ENCODE measurements at regions not wholly inside any gene's neighbourhood (a gene's known extent, or its start where the extent isn't known, plus 50 kb on each side); places are given as distances from the start of the nearest gene placed in this dataset.

- peaks cover 14% of the 10 kb centered on the region for H3K4me1 Mint-ChIP-seq (ENCODE audit: low read depth)
- no peak overlapping the region for H3K4me3 Mint-ChIP-seq
- H3K27ac Mint-ChIP-seq: no peak overlapping the region
- H3K9me3 Mint-ChIP-seq: no peaks in the 10 kb centered on the region
- no peaks in the 10 kb centered on the region for H3K27me3 Mint-ChIP-seq
- no peaks in the 10 kb centered on the region for H3K36me3 Mint-ChIP-seq (ENCODE audit: low read depth)
Measured at GRCh38 chr17:77785312-77785905, 173.1 kb upstream of the TNRC6C start.

DNA sequence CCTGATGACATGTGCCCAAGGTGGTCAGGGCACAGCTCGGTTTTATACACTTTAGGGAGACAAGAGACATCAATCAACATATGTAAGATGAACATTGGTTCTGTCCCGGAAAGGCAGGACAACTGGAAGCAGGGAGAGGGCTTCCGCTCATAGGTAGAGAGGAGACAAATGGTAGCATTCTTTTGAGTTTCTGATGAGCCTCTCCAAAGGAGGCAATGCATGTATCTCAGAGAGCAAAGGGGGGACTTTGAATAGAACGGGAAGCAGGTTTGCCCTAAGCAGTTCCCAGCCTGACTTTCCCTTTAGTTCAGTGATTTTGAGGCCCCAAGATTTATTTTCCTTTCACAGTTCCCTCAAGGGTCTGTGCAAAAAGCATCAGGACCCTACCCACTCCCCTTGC, 172.4 kb upstream of the TNRC6C start:
- H3K9me3 Mint-ChIP-seq: no peaks in the 10 kb centered on the region
- no peak overlapping the region for H3K4me3 Mint-ChIP-seq
- H3K27me3 Mint-ChIP-seq: no peaks in the 10 kb centered on the region
- no peaks in the 10 kb centered on the region for H3K36me3 Mint-ChIP-seq (ENCODE audit: low read depth)
- H3K27ac Mint-ChIP-seq: no peak overlapping the region
- H3K4me1 Mint-ChIP-seq (ENCODE audit: low read depth): peaks cover 14% of the 10 kb centered on the region

- Mint-ChIP-seq H3K27me3 (no peaks in the 10 kb centered on the region), H3K4me1 (ENCODE audit: low read depth) (peaks cover 14% of the 10 kb centered on the region), H3K27ac (no peak overlapping the region), H3K36me3 (ENCODE audit: low read depth) (no peaks in the 10 kb centered on the region), H3K4me3 (no peak overlapping the region), H3K9me3 (no peaks in the 10 kb centered on the region)
Measured at GRCh38 chr17:77786740-77787505, 171.6 kb upstream of the TNRC6C start.

GRCh38 chr17:77790143-77790829, 168.2 kb upstream of the TNRC6C start:
- Mint-ChIP-seq H3K4me3 (no peak overlapping the region), H3K27ac (no peak overlapping the region), H3K4me1 (ENCODE audit: low read depth) (peaks cover 4% of the 10 kb centered on the region), H3K36me3 (ENCODE audit: low read depth) (no peaks in the 10 kb centered on the region), H3K27me3 (peaks cover 3% of the 10 kb centered on the region), H3K9me3 (no peaks in the 10 kb centered on the region)

DNA sequence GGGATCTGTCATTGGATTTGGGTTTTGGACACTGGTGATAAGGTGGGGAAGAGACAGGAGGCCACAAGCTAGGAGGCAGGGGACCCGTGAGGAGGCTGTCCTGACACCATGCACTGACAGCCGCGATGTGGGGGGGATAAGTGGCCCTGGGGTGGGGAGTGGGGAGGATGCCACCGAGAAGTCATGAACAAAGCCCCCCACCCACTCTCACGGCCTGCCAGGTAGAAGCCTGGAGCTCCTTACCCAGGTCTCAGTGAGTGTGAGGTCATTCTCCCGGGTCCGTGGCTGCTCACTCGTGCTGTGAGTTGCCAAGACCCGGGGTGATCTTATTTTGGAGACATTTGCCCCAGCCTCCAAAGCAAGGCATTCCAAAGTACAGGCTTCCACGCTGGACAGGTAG, 165.9 kb upstream of the TNRC6C start:
- Mint-ChIP-seq H3K36me3 (ENCODE audit: low read depth) (no peaks in the 10 kb centered on the region), H3K4me1 (ENCODE audit: low read depth) (peaks cover 5% of the 10 kb centered on the region), H3K27ac (no peak overlapping the region), H3K4me3 (no peak overlapping the region), H3K9me3 (no peaks in the 10 kb centered on the region), H3K27me3 (peaks cover 5% of the 10 kb centered on the region)

GRCh38 chr17:77793146-77793970, 165.1 kb upstream of the TNRC6C start:
- Mint-ChIP-seq H3K27ac (no peak overlapping the region), H3K36me3 (ENCODE audit: low read depth) (no peaks in the 10 kb centered on the region), H3K9me3 (no peaks in the 10 kb centered on the region), H3K4me1 (ENCODE audit: low read depth) (peaks cover 5% of the 10 kb centered on the region), H3K27me3 (peaks cover 5% of the 10 kb centered on the region), H3K4me3 (no peak overlapping the region)

DNA sequence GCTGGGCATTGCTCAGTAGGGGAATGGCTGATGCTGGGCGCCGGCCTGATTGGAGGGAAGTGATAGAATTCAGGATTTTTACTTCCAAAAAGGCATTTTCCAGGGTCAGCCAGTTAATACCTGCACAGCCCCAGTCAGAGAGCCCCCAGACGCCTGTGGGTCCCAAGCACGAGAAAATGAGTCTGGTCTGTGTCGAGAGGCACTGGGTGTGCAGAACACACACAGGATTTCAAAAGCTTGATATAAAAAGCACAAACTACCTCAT, 164.6 kb upstream of the TNRC6C start:
- no peak overlapping the region for H3K4me3 Mint-ChIP-seq
- H3K27me3 Mint-ChIP-seq: peaks cover 5% of the 10 kb centered on the region
- H3K9me3 Mint-ChIP-seq: no peaks in the 10 kb centered on the region
- no peak overlapping the region for H3K27ac Mint-ChIP-seq
- no peaks in the 10 kb centered on the region for H3K36me3 Mint-ChIP-seq (ENCODE audit: low read depth)
- peaks cover 5% of the 10 kb centered on the region for H3K4me1 Mint-ChIP-seq (ENCODE audit: low read depth)

DNA sequence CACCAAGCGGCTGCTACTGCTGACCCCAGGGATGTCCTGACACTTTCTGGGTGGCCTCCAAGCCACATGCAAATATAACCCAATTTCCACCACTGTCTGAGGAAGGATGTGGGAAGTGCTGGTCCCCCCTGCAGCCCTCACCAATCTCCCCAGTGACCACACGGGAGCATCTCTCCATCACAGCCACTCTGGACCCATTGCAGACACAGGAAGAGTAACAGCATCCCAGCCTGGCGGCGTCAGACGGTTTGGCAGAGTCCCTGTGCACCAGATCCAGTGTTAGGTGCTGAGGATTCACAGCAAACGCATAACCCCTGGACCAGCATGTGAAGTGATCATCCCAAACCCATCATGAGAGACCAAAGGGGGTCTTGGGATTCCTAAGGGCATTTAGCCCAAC, 163.7 kb upstream of the TNRC6C start:
- Mint-ChIP-seq H3K27ac (no peak overlapping the region), H3K36me3 (ENCODE audit: low read depth) (no peaks in the 10 kb centered on the region)

DNA sequence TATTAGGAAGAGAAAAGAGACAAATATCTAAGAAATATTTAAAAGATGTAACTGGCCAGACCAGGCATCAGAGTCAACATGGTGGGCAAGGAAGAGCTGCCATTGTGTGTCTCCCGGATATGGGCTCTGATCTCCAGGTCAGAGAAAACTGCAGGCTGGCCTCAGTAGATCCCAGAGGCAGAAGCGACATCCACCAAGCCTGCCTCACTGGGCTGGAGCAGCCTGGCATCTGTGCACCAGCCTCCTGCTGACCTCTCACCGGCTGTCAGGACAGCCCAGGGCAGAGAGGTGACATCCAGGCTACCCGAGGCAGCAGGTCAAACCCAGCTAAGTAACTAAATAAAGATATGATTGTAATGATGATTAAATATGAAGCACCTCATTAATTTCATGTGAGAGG, 162.8 kb upstream of the TNRC6C start:
- no peaks in the 10 kb centered on the region for H3K36me3 Mint-ChIP-seq (ENCODE audit: low read depth)
- H3K4me3 Mint-ChIP-seq: no peak overlapping the region
- H3K4me1 Mint-ChIP-seq (ENCODE audit: low read depth): peaks cover 5% of the 10 kb centered on the region
- H3K27me3 Mint-ChIP-seq: peaks cover 5% of the 10 kb centered on the region
- no peaks in the 10 kb centered on the region for H3K9me3 Mint-ChIP-seq
- no peak overlapping the region for H3K27ac Mint-ChIP-seq

More for the DNA sequence above, 163.7 kb upstream of the TNRC6C start:
- H3K9me3 Mint-ChIP-seq: no peaks in the 10 kb centered on the region
- peaks cover 5% of the 10 kb centered on the region for H3K27me3 Mint-ChIP-seq
- no peak overlapping the region for H3K4me3 Mint-ChIP-seq
- H3K4me1 Mint-ChIP-seq (ENCODE audit: low read depth): peaks cover 5% of the 10 kb centered on the region

- Mint-ChIP-seq H3K27me3 (peaks cover 5% of the 10 kb centered on the region), H3K4me1 (ENCODE audit: low read depth) (peaks cover 5% of the 10 kb centered on the region), H3K36me3 (ENCODE audit: low read depth) (no peaks in the 10 kb centered on the region), H3K9me3 (no peaks in the 10 kb centered on the region), H3K4me3 (no peak overlapping the region), H3K27ac (no peak overlapping the region)
Measured at GRCh38 chr17:77796176-77796860, 162.2 kb upstream of the TNRC6C start.

- peaks cover 13% of the 10 kb centered on the region for H3K27me3 Mint-ChIP-seq
- no peak overlapping the region for H3K27ac Mint-ChIP-seq
- H3K4me3 Mint-ChIP-seq: no peak overlapping the region
- no peaks in the 10 kb centered on the region for H3K9me3 Mint-ChIP-seq
- H3K4me1 Mint-ChIP-seq (ENCODE audit: low read depth): peaks cover 5% of the 10 kb centered on the region
- no peaks in the 10 kb centered on the region for H3K36me3 Mint-ChIP-seq (ENCODE audit: low read depth)
Measured at GRCh38 chr17:77798031-77798430, 160.5 kb upstream of the TNRC6C start.

GRCh38 chr17:77798481-77798880, 160.0 kb upstream of the TNRC6C start:
- H3K27ac Mint-ChIP-seq: no peak overlapping the region
- H3K4me1 Mint-ChIP-seq (ENCODE audit: low read depth): peaks cover 5% of the 10 kb centered on the region
- H3K36me3 Mint-ChIP-seq (ENCODE audit: low read depth): no peaks in the 10 kb centered on the region
- peaks cover 13% of the 10 kb centered on the region for H3K27me3 Mint-ChIP-seq
- H3K9me3 Mint-ChIP-seq: no peaks in the 10 kb centered on the region
- H3K4me3 Mint-ChIP-seq: no peak overlapping the region

DNA sequence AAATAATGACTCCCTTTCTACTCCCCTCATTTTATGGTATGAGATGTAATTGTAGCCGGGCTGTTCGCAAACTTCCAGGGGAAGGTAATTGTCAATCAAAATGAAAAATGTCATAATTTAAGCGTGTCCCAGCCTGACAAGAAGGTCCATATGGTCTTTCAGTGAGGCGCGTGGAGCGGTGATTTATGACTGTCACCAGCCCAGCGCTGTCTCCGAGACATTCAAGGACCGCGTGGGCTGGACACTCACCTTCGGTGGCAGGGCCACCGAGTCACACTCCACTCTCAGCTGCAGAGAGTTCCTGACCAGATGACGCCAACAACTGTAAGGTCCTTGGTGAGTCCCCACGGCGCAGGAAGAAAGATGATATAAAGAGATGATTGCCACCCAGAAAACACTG, 157.7 kb upstream of the TNRC6C start:
- no peaks in the 10 kb centered on the region for H3K4me1 Mint-ChIP-seq (ENCODE audit: low read depth)
- no peaks in the 10 kb centered on the region for H3K9me3 Mint-ChIP-seq
- peaks cover 8% of the 10 kb centered on the region for H3K27me3 Mint-ChIP-seq
- no peak overlapping the region for H3K4me3 Mint-ChIP-seq
- H3K36me3 Mint-ChIP-seq (ENCODE audit: low read depth): no peaks in the 10 kb centered on the region
- H3K27ac Mint-ChIP-seq: no peak overlapping the region

DNA sequence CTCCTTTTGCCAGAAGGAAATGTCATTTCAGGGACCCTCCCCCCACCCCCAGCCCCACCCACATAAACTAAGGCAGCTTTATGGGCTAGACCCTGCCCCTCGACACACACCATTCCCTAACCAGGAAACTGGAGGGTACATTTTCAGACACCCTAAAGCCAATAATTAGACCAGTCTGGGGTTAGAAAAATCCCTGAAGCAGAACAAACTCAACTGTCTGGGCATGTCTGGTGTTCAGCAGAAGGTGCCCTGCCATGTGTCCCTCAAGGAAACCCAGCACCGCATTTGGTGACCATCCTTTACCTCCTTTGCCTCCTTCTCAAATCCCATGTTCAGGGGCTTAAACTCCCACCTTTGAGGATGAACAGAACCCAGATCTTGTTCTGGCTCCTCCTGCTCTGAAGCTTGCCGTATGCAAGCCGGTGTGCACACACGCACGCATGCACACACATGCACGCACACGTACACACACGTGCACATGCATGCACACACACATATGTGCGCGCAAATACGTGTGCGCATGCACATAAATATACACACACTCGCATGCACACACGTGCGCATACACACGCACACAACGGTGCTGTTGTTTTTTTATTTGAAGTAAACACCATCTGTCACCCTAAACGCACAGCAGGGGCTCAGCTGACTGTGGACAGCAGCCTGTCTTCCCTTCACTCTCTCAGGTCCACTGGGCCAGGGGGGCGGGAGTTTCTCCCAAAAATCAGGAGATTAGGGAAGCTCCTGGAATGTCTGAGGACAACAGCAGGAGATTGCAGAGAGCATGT, 156.8 kb upstream of the TNRC6C start:
- Mint-ChIP-seq H3K4me1 (ENCODE audit: low read depth) (no peaks in the 10 kb centered on the region), H3K4me3 (no peak overlapping the region), H3K27me3 (peaks cover 8% of the 10 kb centered on the region), H3K27ac (peak overlapping the region; percentile 38), H3K36me3 (ENCODE audit: low read depth) (no peaks in the 10 kb centered on the region), H3K9me3 (no peaks in the 10 kb centered on the region)

All from stimulated activated naive CD8-positive, alpha-beta T cell treated with anti-CD3 and anti-CD28 coated beads, Interleukin-15, Interleukin-2, amounts not matched to agents 100 ng/mL and 50 ng/mL, for 24 hours (primary cell).